ENCODE measurements at regions not wholly inside any gene's neighbourhood (a gene's known extent, or its start where the extent isn't known, plus 50 kb on each side); places are given as distances from the start of the nearest gene placed in this dataset.

GRCh38 chr15:95635666-95636065 is 694.8 kb upstream of the NR2F2 start:
- no peak overlapping the region for H2AFZ ChIP-seq (ENCODE audit: low read length)
- no peak overlapping the region for H3K9ac ChIP-seq (ENCODE audit: insufficient read depth, low read depth, low read length)
- intact Hi-C loops (cut with micrococcal nuclease; ENCODE audit: unreplicated experiment), result no loop called here
- BruUV-seq (replicated peaks), result no TSS peak
- H3K4me2 ChIP-seq (ENCODE audit: low read depth, low read length), result no peak overlapping the region
- ChIA-PET CTCF (ENCODE audit: low intra/inter-chr PET ratio, low total read pairs) (no interaction called here), POLR2A (no interaction called here)
- FAIRE-seq (no peak), ATAC-seq (no peak), DNase-seq (ENCODE audit: low spot score) (no peak)
- no peaks in the 10 kb centered on the region for H3K4me1 ChIP-seq (ENCODE audit: insufficient read depth, low read length)
- WGBS (ENCODE audit: low lambda C conversion rate), result 0% methylated on average over 2 of the region's 2 CpGs
- no peaks in the 10 kb centered on the region for H3K79me2 ChIP-seq (ENCODE audit: insufficient read depth, low read length)
- no peak for TF ChIP-seq MYPOP (CRISPR knock-in tag; IDR thresholded peaks at IDR 0.05)
- TF ChIP-seq ZNF34 (CRISPR knock-in tag; IDR thresholded peaks at IDR 0.05; ENCODE audit: borderline replicate concordance), result no peak
- no peak for TF ChIP-seq IRX3 (CRISPR knock-in tag; IDR thresholded peaks at IDR 0.05; ENCODE audit: borderline replicate concordance, low read depth)
- no peak for TF ChIP-seq FOSL1 (CRISPR knock-in tag; IDR thresholded peaks at IDR 0.05; ENCODE audit: borderline replicate concordance)
- no peak for TF ChIP-seq KMT2A (CRISPR knock-in tag; IDR thresholded peaks at IDR 0.05)
- no peak for TF ChIP-seq TOE1 (CRISPR knock-in tag; IDR thresholded peaks at IDR 0.05)
- in situ Hi-C loops (cut with HindIII; ENCODE audit: extremely low pct_ligation_motif_present, low pct_unique_long_range_greater_than_20kb), result no loop called here
- no peaks in the 10 kb centered on the region for H3K36me3 ChIP-seq (replicated peaks in 1 of 2; ENCODE audit: control insufficient read depth in 1 of 2, insufficient read depth in 2 of 2, low read length in 2 of 2)
- no peaks in the 10 kb centered on the region for H4K20me1 ChIP-seq (ENCODE audit: insufficient read depth, low read length)
- H3K4me3 ChIP-seq (replicated peaks in 1 of 3; ENCODE audit: insufficient read depth in 1 of 3, low read depth in 2 of 3, low read length in 3 of 3), result no peak overlapping the region
- H3K9me3 ChIP-seq (ENCODE audit: low read length), result peaks cover 32% of the 10 kb centered on the region
- H3K27me3 ChIP-seq (ENCODE audit: control insufficient read depth in 1 of 2, insufficient read depth in 2 of 2, low read length in 2 of 2), result no peaks in the 10 kb centered on the region
- H3K27ac ChIP-seq (ENCODE audit: extremely low read length, insufficient read depth, low read length), result no peak overlapping the region

- in situ Hi-C loops (cut with HindIII; ENCODE audit: extremely low pct_ligation_motif_present, low pct_unique_long_range_greater_than_20kb), result no loop called here
- peaks cover 27% of the 10 kb centered on the region for H3K9me3 ChIP-seq (ENCODE audit: low read length)
- ChIA-PET POLR2A (no interaction called here), CTCF (ENCODE audit: low intra/inter-chr PET ratio, low total read pairs) (no interaction called here)
- H2AFZ ChIP-seq (ENCODE audit: low read length), result no peak overlapping the region
- no peaks in the 10 kb centered on the region for H3K4me1 ChIP-seq (ENCODE audit: insufficient read depth, low read length)
- no peak overlapping the region for H3K27ac ChIP-seq (ENCODE audit: extremely low read length, insufficient read depth, low read length)
- no peaks in the 10 kb centered on the region for H3K27me3 ChIP-seq (ENCODE audit: control insufficient read depth in 1 of 2, insufficient read depth in 2 of 2, low read length in 2 of 2)
- no peaks in the 10 kb centered on the region for H3K36me3 ChIP-seq (replicated peaks in 1 of 2; ENCODE audit: control insufficient read depth in 1 of 2, insufficient read depth in 2 of 2, low read length in 2 of 2)
- ATAC-seq, result no peak
- H3K79me2 ChIP-seq (ENCODE audit: insufficient read depth, low read length), result no peaks in the 10 kb centered on the region
- BruUV-seq (replicated peaks), result no TSS peak
- 3% methylated on average over 4 of the region's 4 CpGs for WGBS (ENCODE audit: low lambda C conversion rate)
- H3K4me2 ChIP-seq (ENCODE audit: low read depth, low read length), result no peak overlapping the region
- H3K4me3 ChIP-seq (replicated peaks in 1 of 3; ENCODE audit: insufficient read depth in 1 of 3, low read depth in 2 of 3, low read length in 3 of 3), result no peak overlapping the region
- DNase-seq (ENCODE audit: low spot score), result no peak
- no peak for FAIRE-seq
- intact Hi-C loops (cut with micrococcal nuclease; ENCODE audit: unreplicated experiment), result no loop called here
- no peak overlapping the region for H3K9ac ChIP-seq (ENCODE audit: insufficient read depth, low read depth, low read length)
- H4K20me1 ChIP-seq (ENCODE audit: insufficient read depth, low read length), result no peaks in the 10 kb centered on the region
- no peak for TF ChIP-seq ZNF318 (CRISPR knock-in tag; IDR thresholded peaks at IDR 0.05)
- TF ChIP-seq TCF12 (IDR thresholded peaks at IDR 0.05), result no peak
- no peak for TF ChIP-seq TCF12 (CRISPR knock-in tag; IDR thresholded peaks at IDR 0.05)
- no peak for TF ChIP-seq ZNF557 (CRISPR knock-in tag; IDR thresholded peaks at IDR 0.05)
Observed at GRCh38 chr15:95636107-95636506, 694.4 kb upstream of the NR2F2 start.
